OCI-LY1 (cell line): ENCODE measurements at regions not wholly inside any gene's neighbourhood (a gene's known extent, or its start where the extent isn't known, plus 50 kb on each side); places are given as distances from the start of the nearest gene placed in this dataset.

Source experiments
- H2AFZ ChIP-seq: fragments of 200-600 bp; sonication (generic), shearing (Covaris generic); 2 replicates; pipeline ENCODE4 v1.6.0; 2014; ENCODE audit warnings: antibody characterized with exemption, mild to moderate bottlenecking, low read length
- H3F3A ChIP-seq: fragments of 200-600 bp; sonication (generic), shearing (Covaris generic); 2 replicates; pipeline ENCODE4 v1.6.0; 2014; ENCODE audit warnings: mild to moderate bottlenecking, antibody characterized with exemption, low read length, moderate library complexity; ENCODE audit not compliant: insufficient read depth
- H3K27ac ChIP-seq: fragments of 200-600 bp; sonication (generic); 2 replicates; pipeline ENCODE4 v1.5.1; 2014; ENCODE audit warnings: low read length, mixed run types, mild to moderate bottlenecking, low read depth; ENCODE audit not compliant: poor library complexity, severe bottlenecking
- H3K27me3 ChIP-seq: fragments of 200-600 bp; sonication (generic); 2 replicates; pipeline ENCODE4 v1.6.0; 2014; ENCODE audit warnings: antibody characterized with exemption, mild to moderate bottlenecking, low read length, moderate library complexity; ENCODE audit not compliant: insufficient read depth
- H3K36me3 ChIP-seq: fragments of 200-600 bp; sonication (generic); 2 replicates; pipeline ENCODE4 v1.6.1; 2014; ENCODE audit warnings: mild to moderate bottlenecking, antibody characterized with exemption, low read length, moderate library complexity, mixed read lengths; ENCODE audit not compliant: insufficient read depth
- H3K4me1 ChIP-seq: fragments of 200-600 bp; sonication (generic); 2 replicates; pipeline ENCODE4 v1.5.1; 2014; ENCODE audit warnings: mild to moderate bottlenecking, low read length, moderate library complexity; ENCODE audit not compliant: insufficient read depth, severe bottlenecking
- H3K4me2 ChIP-seq: fragments of 200-600 bp; sonication (generic), shearing (Covaris generic); 2 replicates; pipeline ENCODE4 v1.6.1; 2014; ENCODE audit warnings: low read length
- H3K4me3 ChIP-seq: fragments of 200-600 bp; sonication (generic); 2 replicates; pipeline ENCODE4 v1.5.1; 2014; ENCODE audit warnings: low read length, low read depth, mild to moderate bottlenecking, mixed read lengths; ENCODE audit not compliant: poor library complexity, severe bottlenecking
- H3K79me2 ChIP-seq: fragments of 200-600 bp; shearing (Covaris generic); 2 replicates; pipeline ENCODE4 v1.6.1; 2016; ENCODE audit warnings: mixed run types, low read length, mixed read lengths; ENCODE audit not compliant: insufficient read depth
- H3K9ac ChIP-seq: fragments of 200-600 bp; sonication (generic), shearing (Covaris generic); 2 replicates; pipeline ENCODE4 v1.6.1; 2014; ENCODE audit warnings: mild to moderate bottlenecking, low read length, mixed read lengths
- H3K9me2 ChIP-seq: fragments of 200-600 bp; sonication (generic), shearing (Covaris generic); 2 replicates; pipeline ENCODE4 v1.6.1; 2014; ENCODE audit warnings: low read depth, mild to moderate bottlenecking, low read length, mixed read lengths
- H3K9me3 ChIP-seq: fragments of 200-600 bp; shearing (Covaris generic); 2 replicates; pipeline ENCODE4 v1.6.1; 2014; ENCODE audit warnings: low read length, mixed read lengths
- H4K20me1 ChIP-seq: fragments of 200-600 bp; sonication (generic), shearing (Covaris generic); 2 replicates; pipeline ENCODE4 v1.6.0; 2016; ENCODE audit warnings: mild to moderate bottlenecking, low read length; ENCODE audit not compliant: insufficient read depth
- CTCF ChIP-seq: fragments of 200-600 bp; sonication (generic), shearing (Covaris generic); IDR thresholded peaks from 2 replicates; pipeline ENCODE4 v1.5.1; 2017; ENCODE audit warnings: mild to moderate bottlenecking, antibody characterized with exemption, low read length, moderate library complexity, mixed read lengths
- EZH2 ChIP-seq: fragments of 200-600 bp; sonication (generic), shearing (Covaris generic); IDR thresholded peaks from 2 replicates; pipeline ENCODE4 v1.8.0; 2017; ENCODE audit warnings: borderline replicate concordance, mixed run types, mild to moderate bottlenecking, antibody characterized with exemption, low read length, moderate library complexity, mixed read lengths

GRCh38 chr14:42141328-42141727 lies 534.7 kb downstream of the LRFN5 start:
- no peak overlapping the region for H3K4me3 ChIP-seq
- no peaks in the 10 kb centered on the region for H4K20me1 ChIP-seq
- no peaks in the 10 kb centered on the region for H3F3A ChIP-seq
- H3K9me2 ChIP-seq, result no peaks in the 10 kb centered on the region
- H3K27me3 ChIP-seq, result no peaks in the 10 kb centered on the region
- H2AFZ ChIP-seq, result no peak overlapping the region
- H3K9ac ChIP-seq, result no peak overlapping the region
- no peak overlapping the region for H3K4me2 ChIP-seq
- H3K4me1 ChIP-seq, result no peaks in the 10 kb centered on the region
- H3K27ac ChIP-seq, result no peak overlapping the region
- TF ChIP-seq EZH2 (no peak), CTCF (no peak)
- H3K79me2 ChIP-seq, result no peaks in the 10 kb centered on the region
- no peaks in the 10 kb centered on the region for H3K9me3 ChIP-seq
- no peaks in the 10 kb centered on the region for H3K36me3 ChIP-seq

GRCh38 chr14:42140831-42141279 lies 534.2 kb downstream of the LRFN5 start:
- Histone ChIP-seq H2AFZ (no peak overlapping the region), H4K20me1 (no peaks in the 10 kb centered on the region), H3F3A (no peaks in the 10 kb centered on the region), H3K9me3 (no peaks in the 10 kb centered on the region), H3K9me2 (no peaks in the 10 kb centered on the region), H3K4me2 (no peak overlapping the region), H3K36me3 (no peaks in the 10 kb centered on the region), H3K27ac (no peak overlapping the region), H3K4me1 (no peaks in the 10 kb centered on the region), H3K4me3 (no peak overlapping the region), H3K9ac (no peak overlapping the region), H3K79me2 (no peaks in the 10 kb centered on the region), H3K27me3 (no peaks in the 10 kb centered on the region)
- TF ChIP-seq CTCF (no peak), EZH2 (no peak)

- no peak overlapping the region for H2AFZ ChIP-seq
- H3K9me2 ChIP-seq, result no peaks in the 10 kb centered on the region
- H3K27me3 ChIP-seq, result no peaks in the 10 kb centered on the region
- no peaks in the 10 kb centered on the region for H3K9me3 ChIP-seq
- TF ChIP-seq CTCF (no peak), EZH2 (no peak)
- H3K4me3 ChIP-seq, result no peak overlapping the region
- H3K36me3 ChIP-seq, result no peaks in the 10 kb centered on the region
- H3K4me1 ChIP-seq, result no peaks in the 10 kb centered on the region
- no peaks in the 10 kb centered on the region for H4K20me1 ChIP-seq
- no peak overlapping the region for H3K27ac ChIP-seq
- H3K4me2 ChIP-seq, result no peak overlapping the region
- no peaks in the 10 kb centered on the region for H3K79me2 ChIP-seq
- no peak overlapping the region for H3K9ac ChIP-seq
- no peaks in the 10 kb centered on the region for H3F3A ChIP-seq
Measured at GRCh38 chr14:42140001-42140400, 533.3 kb downstream of the LRFN5 start.
